MCF 10A (cell line): ENCODE measurements at regions not wholly inside any gene's neighbourhood (a gene's known extent, or its start where the extent isn't known, plus 50 kb on each side); places are given as distances from the start of the nearest gene placed in this dataset.

Experiments used
- BruUV-seq: library from RNA; stranded (reverse); fragments of 400-500 nt; replicated peaks from 2 replicates; lab custom pipeline; 2021; lab: Mats Ljungman, UMichigan
- CTCF ChIA-PET: fragments of 300-600 bp; sonication (Branson Sonifier 250); formaldehyde crosslinking; extraction: SDS; loops from one replicate; lab custom pipeline; 2021; ENCODE audit warnings: antibody characterized with exemption, inconsistent platforms; lab: Yijun Ruan, JAX
- POLR2A ChIA-PET: fragments of 300-600, 350-650 bp; sonication (Branson Sonifier 250); formaldehyde crosslinking; extraction: SDS; loops from one replicate; lab custom pipeline; 2020; ENCODE audit warnings: antibody characterized with exemption, inconsistent platforms; lab: Yijun Ruan, JAX
- DNase-seq: peaks from one replicate; pipeline ENCODE4 v3.0.0-alpha.2; 2018; ENCODE audit not compliant: unreplicated experiment
- H3K27ac Mint-ChIP-seq: one replicate; pipeline ENCODE4 v1.8.0; 2022; ENCODE audit warnings: mild to moderate bottlenecking, low read depth, mixed read lengths; ENCODE audit not compliant: unreplicated experiment
- H3K27me3 Mint-ChIP-seq: one replicate; pipeline ENCODE4 v1.8.0; 2022; ENCODE audit warnings: mixed read lengths; ENCODE audit not compliant: insufficient read depth, unreplicated experiment
- H3K36me3 Mint-ChIP-seq: one replicate; pipeline ENCODE4 v1.8.0; 2022; ENCODE audit warnings: mild to moderate bottlenecking, moderate library complexity, mixed read lengths; ENCODE audit not compliant: insufficient read depth, unreplicated experiment
- H3K4me1 Mint-ChIP-seq: one replicate; pipeline ENCODE4 v1.8.0; 2022; ENCODE audit warnings: mixed read lengths; ENCODE audit not compliant: insufficient read depth, unreplicated experiment
- H3K4me3 Mint-ChIP-seq: one replicate; pipeline ENCODE4 v1.8.0; 2022; ENCODE audit warnings: mild to moderate bottlenecking, moderate library complexity, mixed read lengths; ENCODE audit not compliant: unreplicated experiment
- H3K9me3 Mint-ChIP-seq: one replicate; pipeline ENCODE4 v1.8.0; 2022; ENCODE audit warnings: mixed read lengths; ENCODE audit not compliant: unreplicated experiment
- CTCF ChIP-seq: fragments of 200-600 bp; IDR thresholded peaks from one replicate; pipeline ENCODE4 v1.8.0; 2022; ENCODE audit warnings: antibody characterized with exemption, mild to moderate bottlenecking; ENCODE audit not compliant: unreplicated experiment
- intact Hi-C: fragments of 100-400 bp; cut with micrococcal nuclease; formaldehyde crosslinking; loops from 2 replicates; pipeline ENCODE4 v1.14.1; 2022

- H3K27ac Mint-ChIP-seq: no peak overlapping the region
- no TSS peak for BruUV-seq
- TF ChIP-seq CTCF: no peak
- H3K4me3 Mint-ChIP-seq: no peak overlapping the region
- no peaks in the 10 kb centered on the region for H3K4me1 Mint-ChIP-seq
- intact Hi-C loops: no loop called here
- no peaks in the 10 kb centered on the region for H3K27me3 Mint-ChIP-seq
- H3K36me3 Mint-ChIP-seq: no peaks in the 10 kb centered on the region
- H3K9me3 Mint-ChIP-seq: peaks cover 21% of the 10 kb centered on the region
- POLR2A ChIA-PET: no interaction called here
- DNase-seq: no peak
- CTCF ChIA-PET: no interaction called here
These were observed 915.2 kb downstream of the RPS29 start for GRCh38 chr14:48670939-48671338.

- ChIA-PET CTCF (no interaction called here), POLR2A (no interaction called here)
These were observed 920.9 kb downstream of the RPS29 start for GRCh38 chr14:48665077-48665784.

GRCh38 chr14:48643241-48643640 is 942.9 kb downstream of the RPS29 start:
- ChIA-PET CTCF (interaction anchor here (0.5 kb wide), 2 partner anchors 10 to 38 kb away, joined by 3 to 5 read pairs; no protein-coding TSS in a partner anchor), POLR2A (no interaction called here)
- peaks cover 8% of the 10 kb centered on the region for H3K9me3 Mint-ChIP-seq
- H3K4me1 Mint-ChIP-seq: no peaks in the 10 kb centered on the region
- BruUV-seq: no TSS peak
- TF ChIP-seq CTCF: no peak
- H3K36me3 Mint-ChIP-seq: no peaks in the 10 kb centered on the region
- no peak overlapping the region for H3K4me3 Mint-ChIP-seq
- H3K27me3 Mint-ChIP-seq: no peaks in the 10 kb centered on the region
- intact Hi-C loops: no loop called here
- H3K27ac Mint-ChIP-seq: no peak overlapping the region
- no peak for DNase-seq

More at GRCh38 chr14:48665077-48665784, 920.9 kb downstream of the RPS29 start:
- H3K36me3 Mint-ChIP-seq: no peaks in the 10 kb centered on the region
- peaks cover 6% of the 10 kb centered on the region for H3K4me1 Mint-ChIP-seq
- intact Hi-C loops: no loop called here
- H3K4me3 Mint-ChIP-seq: no peak overlapping the region
- no peak for DNase-seq
- BruUV-seq: no TSS peak
- H3K27me3 Mint-ChIP-seq: no peaks in the 10 kb centered on the region
- H3K9me3 Mint-ChIP-seq: peaks cover 15% of the 10 kb centered on the region
- no peak overlapping the region for H3K27ac Mint-ChIP-seq
- no peak for TF ChIP-seq CTCF

GRCh38 chr14:48628870-48629269 is 953.5 kb upstream of the MDGA2 start:
- peaks cover 4% of the 10 kb centered on the region for H3K9me3 Mint-ChIP-seq
- H3K27ac Mint-ChIP-seq: no peak overlapping the region
- no peak for DNase-seq
- TF ChIP-seq CTCF: no peak
- intact Hi-C loops: no loop called here
- BruUV-seq: no TSS peak
- CTCF ChIA-PET: no interaction called here
- H3K4me1 Mint-ChIP-seq: no peaks in the 10 kb centered on the region
- POLR2A ChIA-PET: no interaction called here
- no peak overlapping the region for H3K4me3 Mint-ChIP-seq
- no peaks in the 10 kb centered on the region for H3K27me3 Mint-ChIP-seq
- no peaks in the 10 kb centered on the region for H3K36me3 Mint-ChIP-seq
